Natural killer cell (primary cell): ENCODE measurements at regions not wholly inside any gene's neighbourhood (a gene's known extent, or its start where the extent isn't known, plus 50 kb on each side); places are given as distances from the start of the nearest gene placed in this dataset.

Experiments used
- ATAC-seq, 3 donors: fragments of 150-1000 bp in 2 of 3; fragments of 200-7000 bp in 1 of 3; cut with Tn5 transposase; 1 replicate in 1 of 3; 2 replicates in 2 of 3; pipeline ENCODE4 v1.10.0; 2021; ENCODE audit warnings: mild to moderate bottlenecking in 2 of 3, moderate library complexity in 2 of 3
- DNase-seq, 2 donors: peaks; one replicate each; pipeline versions ENCODE4 v3.0.0 to v3.0.0-alpha.2; 2013 to 2021; ENCODE audit warnings: mixed read lengths in 1 of 2
- H3K27ac ChIP-seq: one replicate; pipeline ENCODE4 v1.5.1; 2013; ENCODE audit warnings: mild to moderate bottlenecking, low read length
- H3K27me3 ChIP-seq: one replicate; pipeline ENCODE4 v1.6.1; 2013; ENCODE audit warnings: low read length; ENCODE audit not compliant: control insufficient read depth, insufficient read depth
- H3K36me3 ChIP-seq: one replicate; pipeline ENCODE4 v1.6.1; 2013; ENCODE audit warnings: low read length; ENCODE audit not compliant: control insufficient read depth, insufficient read depth
- H3K4me1 ChIP-seq: one replicate; pipeline ENCODE4 v1.6.1; 2013; ENCODE audit warnings: low read length; ENCODE audit not compliant: control insufficient read depth, insufficient read depth
- H3K4me3 ChIP-seq: one replicate; pipeline ENCODE4 v1.5.1; 2013; ENCODE audit warnings: low read length
- H3K9me3 ChIP-seq: one replicate; pipeline ENCODE4 v1.6.1; 2013; ENCODE audit warnings: low read length; ENCODE audit not compliant: control insufficient read depth, insufficient read depth
- H3K27ac Mint-ChIP-seq, 2 donors: one replicate each; pipeline ENCODE4 v1.8.0; 2022; ENCODE audit warnings: mild to moderate bottlenecking in 2 of 2, mixed read lengths in 2 of 2, moderate library complexity in 1 of 2
- H3K27me3 Mint-ChIP-seq, 2 donors: one replicate each; pipeline ENCODE4 v1.8.0; 2022; ENCODE audit warnings: low read depth in 2 of 2, mixed read lengths in 2 of 2
- H3K36me3 Mint-ChIP-seq: one replicate; pipeline ENCODE4 v1.8.0; 2022; ENCODE audit warnings: mixed read lengths
- H3K4me1 Mint-ChIP-seq, 2 donors: one replicate each; pipeline ENCODE4 v1.8.0; 2022; ENCODE audit warnings: mixed read lengths in 2 of 2
- H3K4me3 Mint-ChIP-seq: one replicate; pipeline ENCODE4 v1.8.0; 2022; ENCODE audit warnings: mild to moderate bottlenecking, moderate library complexity, mixed read lengths
- H3K9me3 Mint-ChIP-seq, 2 donors: one replicate each; pipeline ENCODE4 v1.8.0; 2022; ENCODE audit warnings: mixed read lengths in 2 of 2
- WGBS: methylation state at CpG from one replicate; pipeline ENCODE4 v1.1.7; 2013; ENCODE audit warnings: missing lambda C conversion rate; ENCODE audit not compliant: insufficient coverage; 5-methylcytosine and 5-hydroxymethylcytosine counted together
- intact Hi-C: fragments of 100-400 bp; cut with micrococcal nuclease; formaldehyde crosslinking; loops from one replicate; pipeline ENCODE4 v1.14.2; 2022
- TF ChIP-seq, protein P1 (sequence below): fragments of 200-600 bp; IDR thresholded peaks from one replicate; pipeline ENCODE4 v1.8.0; 2022; ENCODE audit warnings: antibody characterized with exemption

DNA sequence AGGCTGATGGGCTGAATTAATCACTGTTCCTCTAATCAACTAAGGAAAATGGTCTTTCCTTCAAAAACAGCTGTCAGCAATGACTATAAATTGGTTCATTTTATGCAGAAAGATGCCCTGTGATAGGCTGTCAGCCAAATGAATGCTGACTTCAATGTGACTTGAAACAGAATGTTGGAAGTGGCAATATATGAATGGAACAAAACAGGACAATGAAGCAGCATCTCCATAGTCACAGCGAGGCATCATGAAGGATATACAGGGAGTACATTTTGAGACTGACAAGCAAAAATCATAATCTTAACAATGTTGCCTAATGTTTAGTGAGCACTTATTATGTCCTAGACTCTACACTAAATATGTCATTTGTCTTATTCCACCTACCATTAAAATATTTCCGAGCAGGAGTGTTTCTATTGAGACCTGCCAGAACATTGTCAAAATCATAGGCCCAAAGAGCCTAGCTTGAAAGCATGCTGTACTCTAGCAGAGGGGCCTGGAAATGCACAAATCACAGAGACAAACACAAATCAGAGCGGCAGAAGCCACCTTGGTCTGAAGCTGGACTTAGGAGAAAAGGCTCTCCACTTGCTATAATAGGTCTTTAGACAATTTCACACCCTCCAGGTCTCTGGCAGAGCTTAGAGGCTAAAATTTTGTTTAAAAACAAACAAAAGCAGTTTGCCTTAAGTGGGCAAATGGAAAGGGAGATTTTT, 63.3 kb downstream of the FAM50B start:
- Mint-ChIP-seq H3K4me1 (peaks cover 11 to 13% of the 10 kb centered on the region in 2 donors), H3K36me3 (no peaks in the 10 kb centered on the region), H3K27ac (no peak overlapping the region), H3K9me3 (no peaks in the 10 kb centered on the region), H3K27me3 (peaks cover 13% of the 10 kb centered on the region in 2 donors), H3K4me3 (no peak overlapping the region)
- Histone ChIP-seq H3K27ac (no peak overlapping the region), H3K4me3 (no peak overlapping the region), H3K27me3 (no peaks in the 10 kb centered on the region), H3K9me3 (no peaks in the 10 kb centered on the region), H3K4me1 (peaks cover 8% of the 10 kb centered on the region), H3K36me3 (no peaks in the 10 kb centered on the region)
- TF ChIP-seq, protein P1, sequence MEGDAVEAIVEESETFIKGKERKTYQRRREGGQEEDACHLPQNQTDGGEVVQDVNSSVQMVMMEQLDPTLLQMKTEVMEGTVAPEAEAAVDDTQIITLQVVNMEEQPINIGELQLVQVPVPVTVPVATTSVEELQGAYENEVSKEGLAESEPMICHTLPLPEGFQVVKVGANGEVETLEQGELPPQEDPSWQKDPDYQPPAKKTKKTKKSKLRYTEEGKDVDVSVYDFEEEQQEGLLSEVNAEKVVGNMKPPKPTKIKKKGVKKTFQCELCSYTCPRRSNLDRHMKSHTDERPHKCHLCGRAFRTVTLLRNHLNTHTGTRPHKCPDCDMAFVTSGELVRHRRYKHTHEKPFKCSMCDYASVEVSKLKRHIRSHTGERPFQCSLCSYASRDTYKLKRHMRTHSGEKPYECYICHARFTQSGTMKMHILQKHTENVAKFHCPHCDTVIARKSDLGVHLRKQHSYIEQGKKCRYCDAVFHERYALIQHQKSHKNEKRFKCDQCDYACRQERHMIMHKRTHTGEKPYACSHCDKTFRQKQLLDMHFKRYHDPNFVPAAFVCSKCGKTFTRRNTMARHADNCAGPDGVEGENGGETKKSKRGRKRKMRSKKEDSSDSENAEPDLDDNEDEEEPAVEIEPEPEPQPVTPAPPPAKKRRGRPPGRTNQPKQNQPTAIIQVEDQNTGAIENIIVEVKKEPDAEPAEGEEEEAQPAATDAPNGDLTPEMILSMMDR: no peak
- DNase-seq: no peak
- intact Hi-C loops: no loop called here
- WGBS: 90% methylated on average over 3 of the region's 3 CpGs
- ATAC-seq: no peak

DNA sequence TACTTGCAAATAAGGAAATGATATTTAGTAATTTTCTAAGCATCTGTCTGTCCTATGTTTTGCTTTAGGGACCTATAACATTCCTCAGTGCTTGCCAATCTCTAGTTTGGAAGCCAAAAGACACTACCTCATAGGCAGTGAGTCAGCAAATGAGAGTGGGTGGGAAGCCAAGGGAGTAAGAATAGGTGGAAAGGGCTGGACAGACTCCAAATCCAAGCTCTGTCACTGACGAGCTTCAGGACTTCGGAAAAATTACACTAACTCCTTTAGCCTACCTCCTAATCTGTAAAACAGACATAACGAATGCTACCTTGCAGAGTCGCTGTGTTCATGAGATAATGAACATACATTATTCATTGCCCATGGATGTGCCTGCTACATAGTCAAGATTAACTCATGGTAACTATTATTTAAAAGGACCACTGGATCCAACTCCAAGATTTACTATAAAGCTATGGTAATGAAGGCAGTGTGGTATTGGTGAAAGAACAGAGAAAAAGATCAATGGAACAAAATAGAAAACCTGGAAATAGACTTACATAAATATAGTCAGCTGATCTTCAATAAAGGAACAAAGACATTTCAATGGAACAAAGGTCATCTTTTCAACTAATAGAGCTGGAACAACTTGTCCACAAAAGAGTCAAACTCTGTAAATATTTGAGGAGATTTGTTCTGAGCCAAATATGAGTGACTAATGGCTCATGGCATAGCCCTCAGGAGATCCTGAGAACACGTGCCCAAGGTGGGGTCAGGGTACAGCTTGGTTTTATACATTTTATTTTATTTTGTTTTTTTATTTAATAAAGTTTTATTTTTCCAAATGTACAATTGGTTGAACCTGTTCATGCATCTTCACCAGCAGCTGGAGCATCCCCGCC, 64.1 kb downstream of the FAM50B start:
- Mint-ChIP-seq H3K9me3 (no peaks in the 10 kb centered on the region), H3K27me3 (peaks cover 8 to 13% of the 10 kb centered on the region in 2 donors), H3K4me3 (no peak overlapping the region), H3K27ac (no peak overlapping the region), H3K36me3 (no peaks in the 10 kb centered on the region), H3K4me1 (peaks cover 11 to 13% of the 10 kb centered on the region in 2 donors)
- intact Hi-C loops: no loop called here
- no peak overlapping the region for H3K27ac ChIP-seq
- H3K27me3 ChIP-seq: no peaks in the 10 kb centered on the region
- ATAC-seq: no peak
- 91% methylated on average over 5 of the region's 6 CpGs for WGBS
- H3K4me3 ChIP-seq: no peak overlapping the region
- DNase-seq: no peak
- peaks cover 8% of the 10 kb centered on the region for H3K4me1 ChIP-seq
- TF ChIP-seq, protein P1: no peak
- H3K36me3 ChIP-seq: no peaks in the 10 kb centered on the region
- H3K9me3 ChIP-seq: no peaks in the 10 kb centered on the region

DNA sequence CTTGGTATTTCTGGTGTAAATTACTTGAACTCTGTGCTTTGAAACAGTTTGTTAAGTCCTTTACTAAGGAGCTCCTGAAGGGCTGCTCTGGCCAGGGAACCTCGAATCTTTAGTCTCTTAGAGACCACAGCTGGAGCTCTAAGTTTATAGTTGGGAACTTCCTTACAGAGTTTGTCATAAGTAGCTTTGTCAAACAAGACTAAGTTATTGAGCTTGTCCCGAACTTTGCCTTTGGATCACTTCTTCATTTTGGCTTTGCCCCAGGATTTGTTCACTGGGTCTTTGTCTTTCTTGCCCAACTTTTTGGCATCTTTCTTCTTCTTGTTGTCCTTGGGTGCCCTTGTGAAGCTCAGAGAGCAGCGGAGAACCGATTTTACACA, 64.8 kb downstream of the FAM50B start:
- no peaks in the 10 kb centered on the region for H3K9me3 ChIP-seq
- ATAC-seq (no peak), DNase-seq (no peak)
- no peak overlapping the region for H3K27ac ChIP-seq
- Mint-ChIP-seq H3K9me3 (no peaks in the 10 kb centered on the region), H3K27ac (no peak overlapping the region), H3K4me1 (peaks cover 11 to 13% of the 10 kb centered on the region in 2 donors), H3K27me3 (peaks cover 8 to 13% of the 10 kb centered on the region in 2 donors), H3K4me3 (no peak overlapping the region), H3K36me3 (no peaks in the 10 kb centered on the region)
- TF ChIP-seq, protein P1: no peak
- peaks cover 8% of the 10 kb centered on the region for H3K4me1 ChIP-seq
- intact Hi-C loops: no loop called here
- no peak overlapping the region for H3K4me3 ChIP-seq
- no peaks in the 10 kb centered on the region for H3K27me3 ChIP-seq
- 79% methylated on average over 4 of the region's 4 CpGs for WGBS
- no peaks in the 10 kb centered on the region for H3K36me3 ChIP-seq
